Cardiac fibroblast (primary cell): ENCODE measurements at regions not wholly inside any gene's neighbourhood (a gene's known extent, or its start where the extent isn't known, plus 50 kb on each side); places are given as distances from the start of the nearest gene placed in this dataset.

Experiments used
- DNase-seq, 2 donors: peaks; one replicate each; pipeline versions ENCODE4 v3.0.0 to v3.0.0-alpha.2; 2010; ENCODE audit warnings: low read depth in 2 of 2
- H3K4me3 ChIP-seq, 2 donors: replicated peaks in 1 of 2; 1 replicate in 1 of 2; 2 replicates in 1 of 2; pipeline ENCODE4 v1.5.1; 2011; ENCODE audit warnings: low read depth in 2 of 2, low read length in 2 of 2, mild to moderate bottlenecking in 2 of 2, moderate library complexity in 1 of 2
- CTCF ChIP-seq: IDR thresholded peaks from one replicate; pipeline ENCODE4 v1.5.1; 2011; ENCODE audit warnings: low read depth, mild to moderate bottlenecking, low read length, inconsistent platforms

GRCh38 chr22:49253656-49254055 lies 574.0 kb downstream of the BRD1 start:
- no peak for DNase-seq
- no peak for TF ChIP-seq CTCF
- no peak overlapping the region for H3K4me3 ChIP-seq

- no peak for DNase-seq
- H3K4me3 ChIP-seq, result no peak overlapping the region
- no peak for TF ChIP-seq CTCF
These were observed 576.3 kb downstream of the BRD1 start for GRCh38 chr22:49251371-49251770.

GRCh38 chr22:49247194-49247924 lies 580.3 kb downstream of the BRD1 start:
- no peak overlapping the region for H3K4me3 ChIP-seq
- DNase-seq, result no peak
- no peak for TF ChIP-seq CTCF

- TF ChIP-seq CTCF, result no peak
- DNase-seq, result no peak
- H3K4me3 ChIP-seq, result no peak overlapping the region
These were observed 582.9 kb downstream of the BRD1 start for GRCh38 chr22:49244466-49245420.

- no peak for TF ChIP-seq CTCF
- DNase-seq, result no peak
- H3K4me3 ChIP-seq, result no peak overlapping the region
These were observed 583.7 kb downstream of the BRD1 start for GRCh38 chr22:49243965-49244364.

GRCh38 chr22:49243335-49243734 lies 584.3 kb downstream of the BRD1 start:
- no peak overlapping the region for H3K4me3 ChIP-seq
- TF ChIP-seq CTCF, result no peak

More at GRCh38 chr22:49243335-49243734, 584.3 kb downstream of the BRD1 start:
- no peak for DNase-seq
